MG63 (cell line): ENCODE measurements at regions not wholly inside any gene's neighbourhood (a gene's known extent, or its start where the extent isn't known, plus 50 kb on each side); places are given as distances from the start of the nearest gene placed in this dataset.
"Not testable (repeated sequence)": the region's sequence is repeated elsewhere in the genome, so short reads cannot be mapped to it uniquely, and the experiment has no call there.

Source experiments
- DNase-seq: peaks from one replicate; pipeline ENCODE4 v3.0.0-alpha.2; 2020
- H3K27me3 ChIP-seq: fragments of 250-450 bp; sonication (Bioruptor Pico); 2 replicates; pipeline ENCODE4 v1.5.1; 2020; ENCODE audit warnings: mild to moderate bottlenecking, moderate library complexity
- H3K36me3 ChIP-seq: fragments of 250-450 bp; sonication (Bioruptor Pico); 2 replicates; pipeline ENCODE4 v1.5.1; 2020; ENCODE audit warnings: mild to moderate bottlenecking, moderate library complexity
- H3K4me3 ChIP-seq: fragments of 250-450 bp; sonication (Bioruptor Pico); 2 replicates; pipeline ENCODE4 v1.5.1; 2020; ENCODE audit warnings: mild to moderate bottlenecking, moderate library complexity
- H3K9me3 ChIP-seq: fragments of 250-450 bp; sonication (Bioruptor Pico); 2 replicates; pipeline ENCODE4 v1.5.1; 2020; ENCODE audit warnings: mild to moderate bottlenecking, moderate library complexity

- H3K4me3 ChIP-seq: no peak overlapping the region
- DNase-seq: no peak
- 0 out of 2 replicates have a peak, but pooled peaks cover 5% of the 10 kb centered on the region for H3K9me3 ChIP-seq
- no peaks in the 10 kb centered on the region for H3K36me3 ChIP-seq
- H3K27me3 ChIP-seq: peaks cover 3% of the 10 kb centered on the region; the same call in 1 of the 2 replicates
Observed at GRCh38 chr15:45849136-45849535, 214.3 kb downstream of the SQOR start.

DNA sequence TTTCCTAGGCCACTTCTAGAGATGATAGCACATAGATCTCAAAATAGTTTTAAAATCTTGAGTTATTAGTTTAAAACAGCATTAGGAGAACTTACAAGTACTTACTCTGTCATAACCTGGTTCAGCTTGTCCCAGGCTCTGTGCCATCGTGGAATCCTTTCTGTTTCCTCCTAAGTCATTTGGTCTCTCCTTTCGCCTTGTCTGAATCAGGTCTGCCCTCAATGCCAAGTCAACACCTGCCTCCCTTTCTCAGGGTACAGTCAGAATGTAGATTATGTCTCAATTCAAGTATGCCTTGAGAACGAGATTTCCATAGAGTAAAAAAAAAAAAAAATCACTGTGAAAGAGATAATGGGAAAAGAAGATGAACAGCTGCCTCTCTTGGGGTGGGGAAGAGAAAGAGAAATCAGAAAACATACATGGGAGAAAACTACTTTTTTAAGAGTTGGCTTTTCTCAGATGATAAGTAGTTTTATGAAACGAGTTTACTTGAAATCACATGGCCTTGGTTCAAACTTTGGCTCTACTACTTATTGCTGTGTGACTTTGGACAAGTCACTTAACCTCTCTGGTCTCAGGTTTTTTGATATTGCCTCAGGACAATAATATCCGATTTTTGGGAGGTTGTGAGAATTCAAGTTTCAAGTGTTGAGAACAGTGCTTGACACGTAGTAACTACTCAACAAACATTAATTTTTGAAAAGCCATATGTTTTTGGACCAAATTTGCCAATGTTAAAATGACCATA, 219.8 kb downstream of the SQOR start:
- DNase-seq: no peak
- 0 out of 2 replicates have a peak, but pooled peaks cover 5% of the 10 kb centered on the region for H3K9me3 ChIP-seq
- no peaks in the 10 kb centered on the region for H3K36me3 ChIP-seq
- no peaks in the 10 kb centered on the region for H3K27me3 ChIP-seq
- no peak overlapping the region for H3K4me3 ChIP-seq

GRCh38 chr15:45855210-45855906, 220.5 kb downstream of the SQOR start:
- DNase-seq: no peak
- Histone ChIP-seq H3K36me3 (no peaks in the 10 kb centered on the region), H3K4me3 (no peak overlapping the region), H3K9me3 (0 out of 2 replicates have a peak, but pooled peaks cover 2% of the 10 kb centered on the region), H3K27me3 (no peaks in the 10 kb centered on the region)

- Histone ChIP-seq H3K27me3 (no peaks in the 10 kb centered on the region), H3K4me3 (no peak overlapping the region), H3K36me3 (no peaks in the 10 kb centered on the region), H3K9me3 (0 out of 2 replicates have a peak, but pooled peaks cover 2% of the 10 kb centered on the region)
- no peak for DNase-seq
Observed at GRCh38 chr15:45855907-45856579, 221.2 kb downstream of the SQOR start.

GRCh38 chr15:45857291-45857690, 222.5 kb downstream of the SQOR start:
- Histone ChIP-seq H3K27me3 (no peaks in the 10 kb centered on the region), H3K9me3 (no peaks in the 10 kb centered on the region), H3K36me3 (no peaks in the 10 kb centered on the region), H3K4me3 (no peak overlapping the region)
- DNase-seq: no peak

GRCh38 chr15:45858491-45858890, 223.7 kb downstream of the SQOR start:
- no peaks in the 10 kb centered on the region for H3K36me3 ChIP-seq
- H3K4me3 ChIP-seq: no peak overlapping the region
- H3K27me3 ChIP-seq: no peaks in the 10 kb centered on the region
- DNase-seq: no peak
- H3K9me3 ChIP-seq: no peaks in the 10 kb centered on the region

DNA sequence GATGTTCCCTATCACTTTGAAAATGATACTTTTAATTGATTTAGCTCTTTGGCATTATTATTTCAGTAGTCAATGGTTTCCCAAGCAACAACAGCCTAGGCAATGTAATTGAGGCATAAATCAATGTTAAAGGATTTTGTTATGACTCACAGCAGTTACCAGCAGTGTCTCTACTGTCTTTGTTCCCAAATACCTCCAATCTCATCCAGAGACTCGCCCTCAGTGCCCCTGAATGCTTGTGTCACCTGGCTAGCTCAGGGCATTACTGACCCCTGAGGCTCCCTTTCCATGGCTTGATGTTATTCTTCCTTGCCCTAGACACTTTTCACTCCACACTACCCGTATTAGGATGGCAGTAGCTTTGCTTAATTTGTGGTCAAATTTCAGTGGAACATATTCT, 227.2 kb downstream of the SQOR start:
- H3K27me3 ChIP-seq: no peaks in the 10 kb centered on the region
- no peaks in the 10 kb centered on the region for H3K9me3 ChIP-seq
- H3K4me3 ChIP-seq: no peak overlapping the region
- H3K36me3 ChIP-seq: no peaks in the 10 kb centered on the region
- DNase-seq: no peak

- no peaks in the 10 kb centered on the region for H3K9me3 ChIP-seq
- H3K27me3 ChIP-seq: no peaks in the 10 kb centered on the region
- no peaks in the 10 kb centered on the region for H3K36me3 ChIP-seq
- no peak for DNase-seq
- H3K4me3 ChIP-seq: no peak overlapping the region
Observed at GRCh38 chr15:45863881-45864580, 229.2 kb downstream of the SQOR start.

DNA sequence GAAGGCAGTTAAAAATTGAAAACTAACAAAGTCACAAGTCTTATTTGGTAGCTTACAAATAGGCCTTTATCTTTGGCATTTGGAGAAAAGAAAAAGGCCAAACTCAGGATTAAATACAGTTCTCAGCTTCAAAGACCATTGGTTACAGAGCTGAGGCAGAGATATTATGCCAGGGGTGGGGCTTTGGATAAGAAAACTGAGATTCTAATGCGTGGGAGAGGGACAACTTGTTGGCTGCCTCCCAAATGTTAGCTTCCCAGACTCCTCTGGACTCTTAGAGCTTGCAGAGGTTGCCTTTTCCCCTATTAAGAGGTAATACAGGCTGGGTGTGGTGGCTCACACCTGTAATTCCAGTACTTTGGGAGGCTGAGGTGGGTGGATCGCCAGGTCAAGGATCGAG, 231.8 kb downstream of the SQOR start:
- H3K4me3 ChIP-seq: no peak overlapping the region
- peak; percentile 5 for DNase-seq
- no peaks in the 10 kb centered on the region for H3K9me3 ChIP-seq
- no peaks in the 10 kb centered on the region for H3K36me3 ChIP-seq
- H3K27me3 ChIP-seq: no peaks in the 10 kb centered on the region

- DNase-seq: no peak
- H3K36me3 ChIP-seq: no peaks in the 10 kb centered on the region
- H3K27me3 ChIP-seq: no peaks in the 10 kb centered on the region
- H3K9me3 ChIP-seq: no peaks in the 10 kb centered on the region
- H3K4me3 ChIP-seq: no peak overlapping the region
Observed at GRCh38 chr15:45867281-45867680, 232.5 kb downstream of the SQOR start.

- Histone ChIP-seq H3K27me3 (no peaks in the 10 kb centered on the region), H3K9me3 (no peaks in the 10 kb centered on the region), H3K36me3 (no peaks in the 10 kb centered on the region), H3K4me3 (no peak overlapping the region)
- no peak for DNase-seq
Observed at GRCh38 chr15:45868109-45868691, 233.4 kb downstream of the SQOR start.

DNA sequence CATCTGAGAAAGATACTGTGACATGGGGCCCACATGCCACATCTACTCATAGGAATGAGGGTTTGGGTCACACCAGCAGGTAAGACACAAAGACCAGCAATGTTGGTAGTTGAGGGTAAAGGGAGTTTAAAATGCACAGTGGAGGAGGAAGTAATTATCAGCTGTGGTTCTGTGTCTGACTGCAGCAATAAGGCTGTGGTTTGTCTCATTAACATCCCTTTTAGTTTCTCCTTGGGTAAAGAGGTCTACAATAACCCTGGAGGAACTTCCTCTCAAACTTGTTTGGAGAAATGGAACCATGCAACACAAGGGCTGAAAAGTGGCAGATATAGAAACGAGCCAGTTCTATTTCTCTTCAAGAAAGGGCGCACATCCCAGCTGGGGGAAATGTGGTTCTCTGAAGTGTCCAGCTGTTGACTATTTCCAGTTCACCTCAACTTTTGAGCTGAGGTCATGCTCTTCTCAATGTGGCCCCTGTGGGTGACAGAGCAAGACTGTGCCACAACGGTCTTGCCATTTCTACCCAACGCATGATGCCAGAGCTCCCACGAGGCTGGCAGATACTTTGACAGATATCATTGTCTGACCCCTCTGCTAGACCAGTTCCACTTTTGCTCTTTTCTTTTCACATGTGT, 234.3 kb downstream of the SQOR start:
- H3K9me3 ChIP-seq: no peaks in the 10 kb centered on the region
- H3K4me3 ChIP-seq: no peak overlapping the region
- no peaks in the 10 kb centered on the region for H3K36me3 ChIP-seq
- DNase-seq: no peak
- no peaks in the 10 kb centered on the region for H3K27me3 ChIP-seq

GRCh38 chr15:45871121-45871855, 236.5 kb downstream of the SQOR start:
- H3K36me3 ChIP-seq: no peaks in the 10 kb centered on the region

GRCh38 chr15:45873781-45874180, 239.0 kb downstream of the SQOR start:
- no peaks in the 10 kb centered on the region for H3K27me3 ChIP-seq
- no peaks in the 10 kb centered on the region for H3K9me3 ChIP-seq
- H3K4me3 ChIP-seq: no peak overlapping the region
- H3K36me3 ChIP-seq: no peaks in the 10 kb centered on the region
- no peak for DNase-seq

More at GRCh38 chr15:45871121-45871855, 236.5 kb downstream of the SQOR start:
- Histone ChIP-seq H3K27me3 (no peaks in the 10 kb centered on the region), H3K4me3 (no peak overlapping the region), H3K9me3 (no peaks in the 10 kb centered on the region)
- DNase-seq: no peak

DNA sequence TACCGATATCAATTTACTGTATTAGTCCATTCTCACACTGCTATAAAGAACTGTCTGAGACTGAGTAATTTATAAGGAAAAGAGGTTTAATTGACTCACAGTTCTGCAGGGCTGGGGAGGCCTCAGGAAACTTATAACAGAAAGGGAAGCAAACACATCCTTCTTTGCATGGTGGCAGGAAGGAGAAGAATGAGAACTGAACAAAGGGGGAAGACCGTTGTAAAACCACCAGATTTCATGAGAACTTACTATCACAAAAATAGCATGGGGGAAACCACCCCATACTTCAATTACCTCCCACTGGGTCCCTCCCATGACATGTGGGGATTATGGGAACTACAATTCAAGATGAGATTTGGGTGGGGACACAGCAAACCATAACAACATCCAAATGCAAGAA, 239.7 kb downstream of the SQOR start:
- H3K9me3 ChIP-seq, H3K36me3 ChIP-seq, H3K27me3 ChIP-seq, DNase-seq, H3K4me3 ChIP-seq: not testable (repeated sequence)

DNA sequence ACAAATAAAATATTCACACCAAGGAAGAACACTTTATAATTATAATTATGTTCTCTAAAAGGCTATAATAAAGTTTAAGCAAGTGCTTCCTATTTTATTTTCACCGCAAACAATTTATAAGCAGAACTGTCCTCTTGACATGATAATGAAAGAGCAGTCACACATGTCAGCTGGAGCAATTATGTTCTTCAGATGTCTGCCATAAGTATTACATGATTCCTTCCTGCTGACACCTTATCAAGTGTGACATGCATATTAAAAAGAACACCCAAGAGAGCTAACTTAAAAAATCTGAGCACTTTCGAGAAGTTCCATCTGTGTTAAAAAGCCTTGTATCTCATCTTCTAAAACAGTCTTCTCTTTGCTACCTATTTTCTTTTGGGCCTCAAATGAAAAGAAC, 249.5 kb downstream of the SQOR start:
- DNase-seq: no peak
- Histone ChIP-seq H3K36me3 (no peaks in the 10 kb centered on the region), H3K27me3 (no peaks in the 10 kb centered on the region), H3K9me3 (no peaks in the 10 kb centered on the region), H3K4me3 (no peak overlapping the region)
